Gastrocnemius medialis (tissue), 4 donors: ENCODE measurements at regions not wholly inside any gene's neighbourhood (a gene's known extent, or its start where the extent isn't known, plus 50 kb on each side); places are given as distances from the start of the nearest gene placed in this dataset.

Experiments used
- ATAC-seq, 2 donors: fragments of 150-250 bp; one replicate each; pipeline ENCODE4 v1.9.1; 2016
- DNase-seq, 2 donors: peaks; one replicate each; pipeline ENCODE4 v3.0.0-alpha.2; 2019
- H3K27ac ChIP-seq, 4 donors: fragments of 200-600 bp; sonication (generic); 1 replicate in 1 of 4; 2 replicates in 3 of 4; pipeline ENCODE4 v1.5.1; 2016 to 2018; ENCODE audit warnings: mild to moderate bottlenecking in 2 of 4, moderate library complexity in 1 of 4
- H3K27me3 ChIP-seq, 3 donors: fragments of 200-600 bp; sonication (generic) in 2 of 3; 1 replicate in 1 of 3; 2 replicates in 2 of 3; pipeline versions ENCODE4 v1.5.1 to v1.6.0; 2016 to 2019; ENCODE audit warnings: mild to moderate bottlenecking in 1 of 3, moderate library complexity in 1 of 3
- H3K36me3 ChIP-seq, 2 donors: fragments of 200-600 bp; sonication (generic) in 1 of 2; one replicate each; pipeline ENCODE4 v1.5.1; 2017 to 2018
- H3K4me1 ChIP-seq, 2 donors: fragments of 200-600 bp; sonication (generic) in 1 of 2; one replicate each; pipeline ENCODE4 v1.5.1; 2016 to 2017; ENCODE audit warnings: mild to moderate bottlenecking in 2 of 2
- H3K4me3 ChIP-seq, 4 donors: fragments of 200-600 bp; sonication (generic) in 3 of 4; 1 replicate in 1 of 4; 2 replicates in 3 of 4; pipeline ENCODE4 v1.5.1; 2016 to 2019; ENCODE audit warnings: mild to moderate bottlenecking in 2 of 4
- H3K9me3 ChIP-seq, 3 donors: fragments of 200-600 bp; sonication (generic) in 2 of 3; 1 replicate in 1 of 3; 2 replicates in 2 of 3; pipeline ENCODE4 v1.5.1; 2016 to 2019
- POLR2A ChIP-seq, 2 donors: fragments of 450-650 bp; IDR thresholded peaks; one replicate each; pipeline ENCODE4 v1.6.1; 2017; ENCODE audit warnings: antibody characterized with exemption in 2 of 2, mild to moderate bottlenecking in 2 of 2, moderate library complexity in 2 of 2
- in situ Hi-C, 4 donors: fragments of 200-750 bp; cut with MboI; loops; one replicate each; pipeline versions ENCODE4 v1.15.0 to v1.8.0; 2017; ENCODE audit warnings: low sequenced_read_pairs in 4 of 4
- intact Hi-C: fragments of 100-400 bp; cut with DNase I; formaldehyde crosslinking; loops from one replicate; pipeline ENCODE4 v1.15.1; 2023; ENCODE audit warnings: low total_unique reads
- TF ChIP-seq, protein P1 (sequence below), 5 experiments: fragments of 450-650 bp in 3 of 5; fragments of 200-600 bp in 2 of 5; sonication (generic) in 2 of 5; IDR thresholded peaks in 4 of 5; conservative IDR thresholded peaks in 1 of 5; 1 replicate in 4 of 5; 2 replicates in 1 of 5; pipeline ENCODE4 v1.5.1; 2016 to 2019; ENCODE audit warnings: antibody characterized with exemption in 5 of 5, mild to moderate bottlenecking in 3 of 5, moderate library complexity in 3 of 5

DNA sequence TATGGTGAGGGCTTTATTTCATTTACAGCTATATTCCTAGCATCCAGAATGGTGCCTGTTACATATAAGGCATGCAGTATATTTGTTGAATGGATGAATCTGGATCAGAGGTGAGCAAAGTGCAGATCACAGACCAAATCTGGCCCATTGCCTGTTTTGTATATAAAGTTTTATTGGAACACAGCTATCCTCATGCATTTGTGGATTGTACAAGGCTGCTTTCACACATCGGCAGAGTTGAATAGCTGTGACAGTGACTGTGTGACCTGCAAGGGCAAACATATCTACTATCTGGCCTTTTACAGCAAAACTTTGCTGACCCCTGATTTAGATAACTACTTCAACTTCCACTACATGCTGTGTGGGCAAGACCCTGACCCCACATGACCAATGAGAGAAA is 54.0 kb upstream of the MRPS6 start:
- H3K27me3 ChIP-seq = no peaks in the 10 kb centered on the region
- ATAC-seq (no peak), DNase-seq (no peak)
- intact Hi-C loops (no loop called here), in situ Hi-C loops (no loop called here)
- peaks cover 0 to 8% of the 10 kb centered on the region in 2 donors for H3K4me1 ChIP-seq
- no peaks in the 10 kb centered on the region for H3K36me3 ChIP-seq
- no peak overlapping the region for H3K4me3 ChIP-seq
- TF ChIP-seq, protein P1, sequence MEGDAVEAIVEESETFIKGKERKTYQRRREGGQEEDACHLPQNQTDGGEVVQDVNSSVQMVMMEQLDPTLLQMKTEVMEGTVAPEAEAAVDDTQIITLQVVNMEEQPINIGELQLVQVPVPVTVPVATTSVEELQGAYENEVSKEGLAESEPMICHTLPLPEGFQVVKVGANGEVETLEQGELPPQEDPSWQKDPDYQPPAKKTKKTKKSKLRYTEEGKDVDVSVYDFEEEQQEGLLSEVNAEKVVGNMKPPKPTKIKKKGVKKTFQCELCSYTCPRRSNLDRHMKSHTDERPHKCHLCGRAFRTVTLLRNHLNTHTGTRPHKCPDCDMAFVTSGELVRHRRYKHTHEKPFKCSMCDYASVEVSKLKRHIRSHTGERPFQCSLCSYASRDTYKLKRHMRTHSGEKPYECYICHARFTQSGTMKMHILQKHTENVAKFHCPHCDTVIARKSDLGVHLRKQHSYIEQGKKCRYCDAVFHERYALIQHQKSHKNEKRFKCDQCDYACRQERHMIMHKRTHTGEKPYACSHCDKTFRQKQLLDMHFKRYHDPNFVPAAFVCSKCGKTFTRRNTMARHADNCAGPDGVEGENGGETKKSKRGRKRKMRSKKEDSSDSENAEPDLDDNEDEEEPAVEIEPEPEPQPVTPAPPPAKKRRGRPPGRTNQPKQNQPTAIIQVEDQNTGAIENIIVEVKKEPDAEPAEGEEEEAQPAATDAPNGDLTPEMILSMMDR (IDR thresholded peaks at IDR 0.05 in 4 of 5, conservative IDR thresholded peaks at IDR 0.05 in 1 of 5) = no peak
- no peak for TF ChIP-seq POLR2A (IDR thresholded peaks at IDR 0.05)
- H3K27ac ChIP-seq = no peak overlapping the region
- H3K9me3 ChIP-seq = no peaks in the 10 kb centered on the region

DNA sequence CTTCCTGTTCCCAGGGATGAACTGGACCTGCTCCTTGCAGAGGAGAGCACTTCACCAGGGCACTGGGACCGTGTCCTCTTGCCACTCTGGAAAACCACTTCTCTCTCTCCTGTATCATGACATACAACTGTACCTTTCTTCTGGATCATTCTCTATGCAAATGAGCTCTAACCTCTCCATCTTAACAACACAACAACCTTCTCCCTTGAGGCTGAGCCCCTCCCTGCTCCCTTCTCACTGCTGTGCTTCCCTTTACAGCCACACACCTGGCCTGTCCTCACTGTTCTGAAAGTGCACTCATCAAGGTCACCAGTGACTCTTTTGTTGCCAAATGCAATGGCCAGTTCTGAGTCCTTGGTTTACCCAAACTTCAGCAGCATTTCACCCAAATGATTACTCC is 54.5 kb upstream of the MRPS6 start:
- Histone ChIP-seq H3K27ac (no peak overlapping the region), H3K4me3 (no peak overlapping the region), H3K9me3 (no peaks in the 10 kb centered on the region), H3K27me3 (no peaks in the 10 kb centered on the region), H3K36me3 (no peaks in the 10 kb centered on the region), H3K4me1 (peaks cover 0 to 3% of the 10 kb centered on the region in 2 donors)
- DNase-seq (no peak), ATAC-seq (no peak)
- in situ Hi-C loops = no loop called here
- TF ChIP-seq POLR2A (IDR thresholded peaks at IDR 0.05) = no peak
- TF ChIP-seq, protein P1 (IDR thresholded peaks at IDR 0.05 in 4 of 5, conservative IDR thresholded peaks at IDR 0.05 in 1 of 5) = no peak
- intact Hi-C loops = no loop called here

DNA sequence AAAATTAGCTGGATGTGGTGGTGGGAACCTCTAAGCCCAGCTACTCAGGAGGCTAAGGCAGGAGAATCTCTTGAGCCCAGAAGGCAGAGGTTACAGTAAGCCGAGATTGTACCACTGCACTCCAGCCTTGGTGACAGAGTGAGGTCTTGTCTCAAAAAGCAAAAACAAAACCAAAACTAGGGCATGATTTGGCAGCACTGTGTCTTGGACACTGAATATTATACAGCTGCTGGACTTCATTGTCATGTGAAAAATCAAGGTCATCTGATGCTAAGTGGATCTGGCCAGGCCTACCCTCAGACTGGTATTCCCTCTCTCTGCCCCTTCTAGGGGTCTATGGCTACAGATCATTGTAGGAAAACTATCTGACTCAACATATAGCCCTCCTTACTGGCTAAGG is 55.2 kb upstream of the MRPS6 start:
- no peaks in the 10 kb centered on the region for H3K36me3 ChIP-seq
- DNase-seq (no peak), ATAC-seq (no peak)
- intact Hi-C loops (no loop called here), in situ Hi-C loops (no loop called here)
- peaks cover 0 to under 1% of the 10 kb centered on the region in 2 donors for H3K4me1 ChIP-seq
- no peaks in the 10 kb centered on the region for H3K9me3 ChIP-seq
- H3K4me3 ChIP-seq = no peak overlapping the region
- H3K27ac ChIP-seq = no peak overlapping the region
- TF ChIP-seq POLR2A (IDR thresholded peaks at IDR 0.05) = no peak
- TF ChIP-seq, protein P1 (IDR thresholded peaks at IDR 0.05 in 4 of 5, conservative IDR thresholded peaks at IDR 0.05 in 1 of 5) = no peak
- H3K27me3 ChIP-seq = no peaks in the 10 kb centered on the region

DNA sequence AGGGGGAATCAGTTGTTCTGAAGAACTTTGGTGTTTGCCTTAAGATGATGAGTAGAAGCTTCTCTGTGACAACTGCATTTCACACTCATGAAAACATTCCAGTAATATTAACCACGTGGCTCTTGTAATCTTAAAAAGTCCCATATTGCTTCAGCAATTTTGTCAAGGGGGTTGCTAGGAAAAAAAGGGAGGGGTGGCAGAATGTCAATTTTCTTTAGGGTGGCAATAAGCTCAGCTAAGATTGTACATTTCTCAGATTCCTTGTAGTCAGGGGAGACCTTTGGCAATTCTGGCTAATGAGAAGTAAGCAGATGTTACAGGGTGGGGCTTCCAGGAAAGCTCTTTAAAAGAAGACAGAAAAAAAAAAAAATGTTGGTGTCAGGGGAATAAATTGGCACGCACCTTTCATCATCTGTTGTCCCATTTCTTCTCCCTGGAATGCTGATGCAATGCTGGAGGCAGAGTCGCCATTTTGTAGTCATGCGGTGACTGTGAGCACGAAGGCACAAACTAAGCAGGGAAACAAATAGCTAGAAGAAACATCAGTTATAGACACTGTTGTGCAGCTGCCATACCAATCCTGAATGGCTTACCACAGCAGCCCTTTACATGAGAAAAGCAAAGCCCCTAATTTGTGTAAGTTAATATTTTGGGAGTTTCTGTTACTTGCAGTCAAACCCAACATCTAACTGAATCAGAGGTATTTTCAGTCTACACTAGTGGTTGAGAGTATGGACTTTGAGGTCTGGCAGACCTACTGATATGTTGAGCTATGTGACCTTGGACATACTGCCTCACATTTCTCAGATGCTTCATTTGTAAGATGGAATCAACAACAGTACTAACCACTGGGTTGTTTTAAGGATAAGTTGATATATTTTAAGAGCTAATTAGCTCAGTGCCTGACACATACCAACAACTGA is 56.1 kb upstream of the MRPS6 start:
- Histone ChIP-seq H3K27ac (no peak overlapping the region), H3K36me3 (no peaks in the 10 kb centered on the region), H3K27me3 (no peaks in the 10 kb centered on the region), H3K4me3 (no peak overlapping the region), H3K4me1 (no peaks in the 10 kb centered on the region), H3K9me3 (no peaks in the 10 kb centered on the region)
- no peak for DNase-seq
- in situ Hi-C loops (no loop called here), intact Hi-C loops (no loop called here)
- no peak for ATAC-seq
- TF ChIP-seq, protein P1 (IDR thresholded peaks at IDR 0.05 in 4 of 5, conservative IDR thresholded peaks at IDR 0.05 in 1 of 5) = no peak
- TF ChIP-seq POLR2A (IDR thresholded peaks at IDR 0.05) = no peak
